GM12874 (cell line): ENCODE measurements at regions not wholly inside any gene's neighbourhood (a gene's known extent, or its start where the extent isn't known, plus 50 kb on each side); places are given as distances from the start of the nearest gene placed in this dataset.

Source experiments
- CTCF ChIP-seq: IDR thresholded peaks from 2 replicates; pipeline ENCODE4 v1.5.1; 2011; ENCODE audit warnings: low read depth, mild to moderate bottlenecking, control low read depth, low read length, moderate library complexity; ENCODE audit not compliant: insufficient read depth

DNA sequence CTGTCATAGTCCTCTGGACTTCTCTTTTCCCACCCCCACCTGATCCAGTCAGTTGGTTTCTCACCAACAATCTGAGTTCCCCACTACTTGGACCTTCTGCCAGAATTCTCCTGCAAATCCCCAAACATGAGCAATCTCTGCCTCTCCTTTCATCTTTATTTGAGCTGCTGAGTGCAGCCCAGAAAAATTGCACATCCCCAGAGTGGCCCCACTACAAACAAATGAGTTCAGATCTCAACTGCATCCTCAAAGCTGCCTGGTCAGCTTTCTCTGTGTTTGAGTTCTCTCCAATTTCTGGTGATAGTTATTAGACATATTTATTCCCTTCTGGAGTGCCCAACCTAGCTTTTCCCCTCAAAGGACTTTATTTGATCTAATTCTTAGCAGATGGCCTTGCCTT lies 102.2 kb downstream of the PSAT1 start:
- no peak for TF ChIP-seq CTCF

- TF ChIP-seq CTCF, result no peak
These were observed 103.6 kb downstream of the PSAT1 start for GRCh38 chr9:78400496-78400895.

GRCh38 chr9:78405461-78405860 lies 108.5 kb downstream of the PSAT1 start:
- no peak for TF ChIP-seq CTCF

DNA sequence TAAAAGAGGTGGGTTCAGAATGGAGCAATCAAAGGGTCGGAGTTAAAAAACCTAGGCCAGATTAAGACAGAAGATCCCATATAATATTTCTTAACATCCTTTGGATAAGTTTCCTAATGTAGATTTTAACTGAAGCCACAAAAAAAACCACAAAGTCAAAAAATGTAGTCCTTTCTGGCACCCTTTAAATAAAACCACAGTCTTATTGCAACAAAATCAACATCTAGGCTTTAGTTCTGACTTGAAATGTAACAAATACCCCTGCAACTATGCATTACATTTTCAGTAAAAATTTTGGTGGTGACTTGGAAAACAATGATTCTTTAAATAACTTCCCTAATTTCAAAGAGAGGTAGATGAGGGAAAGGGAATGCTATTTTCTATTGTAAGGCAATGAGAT lies 109.2 kb downstream of the PSAT1 start:
- TF ChIP-seq CTCF, result no peak

DNA sequence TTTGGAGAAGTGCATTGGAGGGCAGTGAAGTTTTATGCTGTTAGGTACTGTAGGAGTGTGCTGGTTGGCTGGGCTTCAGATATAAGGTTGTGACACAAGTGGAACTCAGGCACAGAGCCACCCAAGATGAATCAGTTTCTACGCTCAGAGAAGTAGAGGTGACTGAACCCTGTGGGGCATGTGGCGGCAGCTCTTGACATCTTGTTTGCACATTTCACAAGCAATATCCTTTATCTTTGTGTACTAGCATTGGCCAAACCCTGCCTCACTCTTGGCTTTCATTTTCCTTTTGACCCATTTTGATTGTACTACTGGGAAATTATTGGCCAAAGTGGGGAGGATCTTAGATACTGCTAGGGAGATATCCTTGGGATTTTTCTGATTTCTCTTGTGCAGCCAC lies 110.0 kb downstream of the PSAT1 start:
- TF ChIP-seq CTCF, result no peak

GRCh38 chr9:78407636-78408312 lies 110.8 kb downstream of the PSAT1 start:
- TF ChIP-seq CTCF, result no peak

DNA sequence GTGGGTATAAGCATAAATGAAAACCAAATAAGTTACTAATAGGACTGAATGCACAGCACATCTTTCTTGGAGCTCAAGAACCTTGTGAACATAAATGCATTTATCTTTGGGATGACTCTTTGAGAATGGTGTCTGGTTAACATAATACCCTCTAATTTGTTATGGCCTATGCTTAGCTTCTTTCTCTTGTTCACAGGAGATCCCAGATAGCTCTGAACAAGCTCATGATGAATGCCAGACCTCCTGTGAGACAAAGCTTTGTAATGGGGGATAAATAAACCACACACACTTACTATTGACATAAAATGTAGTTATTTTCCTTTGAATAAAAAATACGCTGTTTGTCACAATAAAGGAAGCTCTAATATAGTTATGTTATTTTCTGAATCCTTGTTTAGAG lies 111.5 kb downstream of the PSAT1 start:
- no peak for TF ChIP-seq CTCF
